NCI-H2107 treated with DMSO at 0.1 percent for 48 hours (cell line): ENCODE measurements at regions not wholly inside any gene's neighbourhood (a gene's known extent, or its start where the extent isn't known, plus 50 kb on each side); places are given as distances from the start of the nearest gene placed in this dataset.
A peak's percentile ranks its signal among the peaks of the same experiment; 100 is the strongest.

Source experiments
- DNase-seq: peaks from one replicate; lab custom pipeline; 2025; ENCODE audit not compliant: unreplicated experiment; lab: John Stamatoyannopoulos, UW

GRCh38 chr15:35723852-35724251 is 177.9 kb upstream of the DPH6 start:
- no peak for DNase-seq

GRCh38 chr15:35724626-35725025 is 178.7 kb upstream of the DPH6 start:
- DNase-seq: no peak

- no peak for DNase-seq
Observed at GRCh38 chr15:35725353-35725752, 179.4 kb upstream of the DPH6 start.

GRCh38 chr15:35727627-35728026 is 181.7 kb upstream of the DPH6 start:
- no peak for DNase-seq

GRCh38 chr15:35728219-35728940 is 182.4 kb upstream of the DPH6 start:
- peak; percentile 5 for DNase-seq

- no peak for DNase-seq
Observed at GRCh38 chr15:35736150-35736549, 190.2 kb upstream of the DPH6 start.

GRCh38 chr15:35737441-35737840 is 191.5 kb upstream of the DPH6 start:
- no peak for DNase-seq

- no peak for DNase-seq
Observed at GRCh38 chr15:35738370-35738769, 192.4 kb upstream of the DPH6 start.

- DNase-seq: no peak
Observed at GRCh38 chr15:35740761-35741160, 194.8 kb upstream of the DPH6 start.

- no peak for DNase-seq
Observed at GRCh38 chr15:35741395-35741794, 195.4 kb upstream of the DPH6 start.

GRCh38 chr15:35741881-35742280 is 195.9 kb upstream of the DPH6 start:
- DNase-seq: no peak

GRCh38 chr15:35743321-35743720 is 197.4 kb upstream of the DPH6 start:
- no peak for DNase-seq

- no peak for DNase-seq
Observed at GRCh38 chr15:35746121-35746520, 200.2 kb upstream of the DPH6 start.

GRCh38 chr15:35748105-35748504 is 202.1 kb upstream of the DPH6 start:
- no peak for DNase-seq

GRCh38 chr15:35750051-35750450 is 204.1 kb upstream of the DPH6 start:
- DNase-seq: no peak

- DNase-seq: peak; percentile 40
Observed at GRCh38 chr15:35751413-35752133, 205.6 kb upstream of the DPH6 start.

- DNase-seq: no peak
Observed at GRCh38 chr15:35752134-35752466, 206.1 kb upstream of the DPH6 start.

GRCh38 chr15:35753486-35753885 is 207.5 kb upstream of the DPH6 start:
- DNase-seq: no peak

- no peak for DNase-seq
Observed at GRCh38 chr15:35755237-35755802, 209.4 kb upstream of the DPH6 start.

GRCh38 chr15:35756623-35757022 is 210.7 kb upstream of the DPH6 start:
- DNase-seq: no peak

GRCh38 chr15:35757361-35757760 is 211.4 kb upstream of the DPH6 start:
- DNase-seq: peak; percentile 9

GRCh38 chr15:35757765-35758164 is 211.8 kb upstream of the DPH6 start:
- peak; percentile 26 for DNase-seq
